HEK293 (cell line): ENCODE measurements at regions not wholly inside any gene's neighbourhood (a gene's known extent, or its start where the extent isn't known, plus 50 kb on each side); places are given as distances from the start of the nearest gene placed in this dataset.

Source experiments
- CTCF ChIA-PET: fragments of 350-600 bp; formaldehyde crosslinking; extraction: SDS; loops from one replicate; lab custom pipeline; 2021; ENCODE audit warnings: antibody characterized with exemption; lab: Yijun Ruan, JAX
- POLR2A ChIA-PET: fragments of 300-600 bp; formaldehyde crosslinking; extraction: SDS; loops from one replicate; lab custom pipeline; 2020; ENCODE audit warnings: antibody characterized with exemption, inconsistent platforms; lab: Yijun Ruan, JAX
- H3K27ac ChIP-seq: fragments of 200-500 bp; sonication (Bioruptor generic); 2 replicates; pipeline ENCODE4 v1.5.1; 2014; ENCODE audit warnings: low read depth, low read length, control low read depth, inconsistent platforms; ENCODE audit errors: extremely low read depth
- H3K36me3 ChIP-seq, 2 experiments: fragments of 200-500 bp in 1 of 2; sonication (Bioruptor generic) in 1 of 2; 1 replicate in 1 of 2; 2 replicates in 1 of 2; pipeline ENCODE4 v1.5.1; 2014 to 2017; ENCODE audit warnings: inconsistent platforms in 2 of 2, low read length in 2 of 2; ENCODE audit not compliant: control insufficient read depth in 2 of 2, insufficient read depth in 1 of 2
- H3K4me1 ChIP-seq: fragments of 200-500 bp; sonication (Bioruptor generic); 2 replicates; pipeline ENCODE4 v1.5.1; 2014; ENCODE audit warnings: mild to moderate bottlenecking, low read length, inconsistent platforms; ENCODE audit not compliant: control insufficient read depth, insufficient read depth
- H3K4me3 ChIP-seq: 2 replicates; pipeline ENCODE4 v1.5.1; 2011; ENCODE audit warnings: low read depth, mild to moderate bottlenecking, control low read depth, low read length, moderate library complexity
- H3K9me3 ChIP-seq: fragments of 200-500 bp; sonication (Bioruptor generic); 2 replicates; pipeline ENCODE4 v1.5.1; 2014; ENCODE audit warnings: low read depth, low read length, inconsistent platforms; ENCODE audit not compliant: control insufficient read depth, insufficient read depth
- GLI4 ChIP-seq: fragments of 450-650 bp; formaldehyde crosslinking; IDR thresholded peaks from 2 replicates; pipeline ENCODE4 v1.5.1; 2016; ENCODE audit warnings: missing biosample characterization, missing genetic modification characterization
- OSR2 ChIP-seq: fragments of 450-650 bp; formaldehyde crosslinking; IDR thresholded peaks from 2 replicates; pipeline ENCODE4 v1.5.1; 2016; ENCODE audit warnings: missing biosample characterization, missing genetic modification characterization
- RBAK ChIP-seq: fragments of 450-650 bp; formaldehyde crosslinking; IDR thresholded peaks from 2 replicates; pipeline ENCODE4 v1.5.1; 2016; ENCODE audit warnings: missing biosample characterization, missing genetic modification characterization
- ZEB2 ChIP-seq: fragments of 450-650 bp; formaldehyde crosslinking; IDR thresholded peaks from 2 replicates; pipeline ENCODE4 v1.5.1; 2016; ENCODE audit warnings: missing biosample characterization, missing genetic modification characterization
- ZNF175 ChIP-seq: fragments of 450-650 bp; formaldehyde crosslinking; IDR thresholded peaks from 2 replicates; pipeline ENCODE4 v1.5.1; 2016; ENCODE audit warnings: missing biosample characterization, missing genetic modification characterization
- ZNF311 ChIP-seq: fragments of 450-650 bp; formaldehyde crosslinking; IDR thresholded peaks from 2 replicates; pipeline ENCODE4 v1.5.1; 2017; ENCODE audit warnings: missing biosample characterization, missing genetic modification characterization, borderline replicate concordance
- ZNF335 ChIP-seq: fragments of 450-650 bp; formaldehyde crosslinking; conservative IDR thresholded peaks from 2 replicates; pipeline ENCODE4 v1.5.1; 2016; ENCODE audit warnings: missing biosample characterization, missing genetic modification characterization
- ZNF610 ChIP-seq: fragments of 450-650 bp; formaldehyde crosslinking; IDR thresholded peaks from 2 replicates; pipeline ENCODE4 v1.5.1; 2016; ENCODE audit warnings: missing biosample characterization, missing genetic modification characterization, borderline replicate concordance
- ZNF692 ChIP-seq: fragments of 450-650 bp; formaldehyde crosslinking; IDR thresholded peaks from 2 replicates; pipeline ENCODE4 v1.5.1; 2016; ENCODE audit warnings: missing biosample characterization, missing genetic modification characterization
- ZNF785 ChIP-seq: fragments of 450-650 bp; formaldehyde crosslinking; IDR thresholded peaks from 2 replicates; pipeline ENCODE4 v1.5.1; 2016; ENCODE audit warnings: missing biosample characterization, missing genetic modification characterization
- ZSCAN30 ChIP-seq: fragments of 450-650 bp; IDR thresholded peaks from 2 replicates; pipeline ENCODE4 v1.5.1; 2018; ENCODE audit warnings: missing biosample characterization, mild to moderate bottlenecking, missing genetic modification characterization, moderate library complexity
- TF ChIP-seq, protein P1 (sequence below): fragments of 450-650 bp; formaldehyde crosslinking; IDR thresholded peaks from 2 replicates; pipeline ENCODE4 v1.5.1; 2017; ENCODE audit warnings: missing biosample characterization, missing genetic modification characterization
- TF ChIP-seq, protein P2 (sequence below): fragments of 450-650 bp; formaldehyde crosslinking; IDR thresholded peaks from 2 replicates; pipeline ENCODE4 v1.5.1; 2016; ENCODE audit warnings: missing biosample characterization, missing genetic modification characterization, low read depth
- TF ChIP-seq, protein P3 (sequence below): fragments of 450-650 bp; formaldehyde crosslinking; IDR thresholded peaks from 2 replicates; pipeline ENCODE4 v1.5.1; 2016; ENCODE audit warnings: missing biosample characterization, missing genetic modification characterization

GRCh38 chr2:54403512-54404238 lies 52.5 kb upstream of the SPTBN1 start:
- H3K4me1 ChIP-seq: no peaks in the 10 kb centered on the region
- no peaks in the 10 kb centered on the region for H3K36me3 ChIP-seq
- ChIA-PET POLR2A (no interaction called here), CTCF (no interaction called here)
- no peaks in the 10 kb centered on the region for H3K9me3 ChIP-seq
- no peak overlapping the region for H3K27ac ChIP-seq
- no peak for TF ChIP-seq ZSCAN30 (tag by site-specific recombination)
- TF ChIP-seq ZNF785 (tag by site-specific recombination): no peak
- no peak for TF ChIP-seq OSR2 (tag by site-specific recombination)
- TF ChIP-seq ZEB2 (tag by site-specific recombination): no peak
- no peak for TF ChIP-seq ZNF175 (tag by site-specific recombination)
- no peak for TF ChIP-seq ZNF335 (tag by site-specific recombination)
- TF ChIP-seq ZNF311: no peak
- TF ChIP-seq ZNF610 (tag by site-specific recombination): no peak
- TF ChIP-seq, all 188 proteins: peak for 0
- H3K4me3 ChIP-seq: no peak overlapping the region

- no peaks in the 10 kb centered on the region for H3K36me3 ChIP-seq
- no peaks in the 10 kb centered on the region for H3K4me1 ChIP-seq
- TF ChIP-seq, protein P1, sequence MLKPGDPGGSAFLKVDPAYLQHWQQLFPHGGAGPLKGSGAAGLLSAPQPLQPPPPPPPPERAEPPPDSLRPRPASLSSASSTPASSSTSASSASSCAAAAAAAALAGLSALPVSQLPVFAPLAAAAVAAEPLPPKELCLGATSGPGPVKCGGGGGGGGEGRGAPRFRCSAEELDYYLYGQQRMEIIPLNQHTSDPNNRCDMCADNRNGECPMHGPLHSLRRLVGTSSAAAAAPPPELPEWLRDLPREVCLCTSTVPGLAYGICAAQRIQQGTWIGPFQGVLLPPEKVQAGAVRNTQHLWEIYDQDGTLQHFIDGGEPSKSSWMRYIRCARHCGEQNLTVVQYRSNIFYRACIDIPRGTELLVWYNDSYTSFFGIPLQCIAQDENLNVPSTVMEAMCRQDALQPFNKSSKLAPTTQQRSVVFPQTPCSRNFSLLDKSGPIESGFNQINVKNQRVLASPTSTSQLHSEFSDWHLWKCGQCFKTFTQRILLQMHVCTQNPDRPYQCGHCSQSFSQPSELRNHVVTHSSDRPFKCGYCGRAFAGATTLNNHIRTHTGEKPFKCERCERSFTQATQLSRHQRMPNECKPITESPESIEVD (tag by site-specific recombination): peak; percentile 53
- TF ChIP-seq, protein P2, sequence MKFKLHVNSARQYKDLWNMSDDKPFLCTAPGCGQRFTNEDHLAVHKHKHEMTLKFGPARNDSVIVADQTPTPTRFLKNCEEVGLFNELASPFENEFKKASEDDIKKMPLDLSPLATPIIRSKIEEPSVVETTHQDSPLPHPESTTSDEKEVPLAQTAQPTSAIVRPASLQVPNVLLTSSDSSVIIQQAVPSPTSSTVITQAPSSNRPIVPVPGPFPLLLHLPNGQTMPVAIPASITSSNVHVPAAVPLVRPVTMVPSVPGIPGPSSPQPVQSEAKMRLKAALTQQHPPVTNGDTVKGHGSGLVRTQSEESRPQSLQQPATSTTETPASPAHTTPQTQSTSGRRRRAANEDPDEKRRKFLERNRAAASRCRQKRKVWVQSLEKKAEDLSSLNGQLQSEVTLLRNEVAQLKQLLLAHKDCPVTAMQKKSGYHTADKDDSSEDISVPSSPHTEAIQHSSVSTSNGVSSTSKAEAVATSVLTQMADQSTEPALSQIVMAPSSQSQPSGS (tag by site-specific recombination): 0 out of 2 replicates have a peak, but pooled peaks have one; percentile 8
- TF ChIP-seq GLI4: no peak
- no peak for TF ChIP-seq ZNF692
- H3K9me3 ChIP-seq: no peaks in the 10 kb centered on the region
- H3K4me3 ChIP-seq: no peak overlapping the region
- ChIA-PET POLR2A (no interaction called here), CTCF (no interaction called here)
- no peak overlapping the region for H3K27ac ChIP-seq
Observed at GRCh38 chr2:54404270-54404669, 51.9 kb upstream of the SPTBN1 start.

- H3K4me3 ChIP-seq: no peak overlapping the region
- H3K4me1 ChIP-seq: no peaks in the 10 kb centered on the region
- H3K27ac ChIP-seq: no peak overlapping the region
- POLR2A ChIA-PET: no interaction called here
- no peaks in the 10 kb centered on the region for H3K36me3 ChIP-seq
- TF ChIP-seq RBAK (tag by site-specific recombination): no peak
- TF ChIP-seq, protein P3, sequence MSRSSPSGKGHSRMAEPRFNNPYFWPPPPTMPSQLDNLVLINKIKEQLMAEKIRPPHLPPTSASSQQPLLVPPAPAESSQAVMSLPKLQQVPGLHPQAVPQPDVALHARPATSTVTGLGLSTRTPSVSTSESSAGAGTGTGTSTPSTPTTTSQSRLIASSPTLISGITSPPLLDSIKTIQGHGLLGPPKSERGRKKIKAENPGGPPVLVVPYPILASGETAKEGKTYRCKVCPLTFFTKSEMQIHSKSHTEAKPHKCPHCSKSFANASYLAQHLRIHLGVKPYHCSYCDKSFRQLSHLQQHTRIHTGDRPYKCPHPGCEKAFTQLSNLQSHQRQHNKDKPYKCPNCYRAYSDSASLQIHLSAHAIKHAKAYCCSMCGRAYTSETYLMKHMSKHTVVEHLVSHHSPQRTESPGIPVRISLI (tag by site-specific recombination): no peak
- CTCF ChIA-PET: no interaction called here
- H3K9me3 ChIP-seq: no peaks in the 10 kb centered on the region
Observed at GRCh38 chr2:54406031-54406430, 50.1 kb upstream of the SPTBN1 start.
